ENCODE measurements at regions not wholly inside any gene's neighbourhood (a gene's known extent, or its start where the extent isn't known, plus 50 kb on each side); places are given as distances from the start of the nearest gene placed in this dataset.

GRCh38 chr2:62362561-62362960 lies 143.4 kb downstream of the TMEM17 start:
- no peak for TF ChIP-seq CTCF (IDR thresholded peaks at IDR 0.05)
- TF ChIP-seq EZH2 (IDR thresholded peaks at IDR 0.05) = no peak
- TF ChIP-seq EZH2phosphoT487 (IDR thresholded peaks at IDR 0.05) = no peak
